Rectal smooth muscle tissue (tissue), 1 donor: ENCODE measurements at regions not wholly inside any gene's neighbourhood (a gene's known extent, or its start where the extent isn't known, plus 50 kb on each side); places are given as distances from the start of the nearest gene placed in this dataset.

Experiments
- H3K27ac ChIP-seq: one replicate; pipeline ENCODE4 v1.7.0; 2013; ENCODE audit warnings: low read depth, low read length, inconsistent platforms
- H3K27me3 ChIP-seq: one replicate; pipeline ENCODE4 v1.7.0; 2013; ENCODE audit warnings: low read length; ENCODE audit not compliant: control insufficient read depth, insufficient read depth
- H3K36me3 ChIP-seq: one replicate; pipeline ENCODE4 v1.7.0; 2013; ENCODE audit warnings: low read length; ENCODE audit not compliant: control insufficient read depth, insufficient read depth
- H3K4me1 ChIP-seq: one replicate; pipeline ENCODE4 v1.7.0; 2013; ENCODE audit warnings: low read length; ENCODE audit not compliant: control insufficient read depth, insufficient read depth
- H3K4me3 ChIP-seq: one replicate; pipeline ENCODE4 v1.7.0; 2013; ENCODE audit warnings: low read length
- H3K9ac ChIP-seq: one replicate; pipeline ENCODE4 v1.7.0; 2013; ENCODE audit warnings: low read length

DNA sequence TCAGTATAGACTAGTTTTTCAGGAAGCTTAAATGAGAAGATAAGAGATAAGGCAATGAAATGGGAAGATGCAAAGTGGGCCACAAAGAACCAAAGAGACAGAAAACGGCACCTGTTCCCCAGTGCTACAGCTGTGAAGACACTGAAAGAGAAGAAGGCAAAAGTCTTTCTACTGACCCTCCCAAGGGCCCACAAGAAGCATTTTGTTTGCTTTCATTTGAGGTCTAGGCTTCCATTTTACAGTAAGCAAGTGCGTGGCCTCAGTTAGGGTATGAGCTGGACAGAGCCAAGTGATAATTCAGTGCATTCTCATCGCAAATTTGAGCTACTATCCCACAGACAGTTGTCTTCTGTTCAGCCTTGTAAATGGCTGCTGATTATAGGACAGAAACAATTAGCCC, 53.4 kb upstream of the STK17B start:
- no peaks in the 10 kb centered on the region for H3K4me1 ChIP-seq
- no peaks in the 10 kb centered on the region for H3K27me3 ChIP-seq
- H3K4me3 ChIP-seq, result no peak overlapping the region
- H3K36me3 ChIP-seq, result no peaks in the 10 kb centered on the region
- no peak overlapping the region for H3K9ac ChIP-seq
- H3K27ac ChIP-seq, result no peak overlapping the region

GRCh38 chr2:196225213-196225612, 53.8 kb upstream of the STK17B start:
- H3K27me3 ChIP-seq, result no peaks in the 10 kb centered on the region
- no peak overlapping the region for H3K4me3 ChIP-seq
- H3K27ac ChIP-seq, result no peak overlapping the region
- no peaks in the 10 kb centered on the region for H3K4me1 ChIP-seq
- no peaks in the 10 kb centered on the region for H3K36me3 ChIP-seq
- no peak overlapping the region for H3K9ac ChIP-seq

- Histone ChIP-seq H3K9ac (no peak overlapping the region), H3K27ac (no peak overlapping the region), H3K4me1 (no peaks in the 10 kb centered on the region), H3K4me3 (no peak overlapping the region), H3K36me3 (no peaks in the 10 kb centered on the region), H3K27me3 (no peaks in the 10 kb centered on the region)
Measured at GRCh38 chr2:196226058-196226706, 54.8 kb upstream of the STK17B start.

GRCh38 chr2:196226707-196227065, 55.3 kb upstream of the STK17B start:
- Histone ChIP-seq H3K27me3 (no peaks in the 10 kb centered on the region), H3K4me1 (no peaks in the 10 kb centered on the region), H3K27ac (no peak overlapping the region), H3K4me3 (no peak overlapping the region), H3K9ac (no peak overlapping the region), H3K36me3 (no peaks in the 10 kb centered on the region)

DNA sequence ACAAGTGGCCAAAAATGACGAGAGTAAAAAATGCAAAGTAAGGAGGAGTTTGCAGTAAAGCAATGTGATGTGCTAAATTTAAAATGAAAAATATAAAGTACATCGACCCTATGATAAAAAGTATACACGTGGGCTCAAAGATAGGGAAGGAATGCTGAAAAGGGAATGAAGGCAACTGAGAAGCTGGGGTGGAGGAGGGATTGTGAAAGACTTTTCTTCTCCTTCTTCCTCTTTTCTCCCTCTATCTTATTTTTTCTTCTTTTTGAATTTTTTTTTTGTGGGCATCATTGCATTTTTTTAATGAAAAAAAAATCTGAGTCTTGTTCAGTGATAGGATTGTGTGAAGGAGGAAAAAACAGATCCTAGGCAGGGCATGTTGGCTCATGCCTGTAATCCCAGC, 57.6 kb upstream of the STK17B start:
- no peak overlapping the region for H3K27ac ChIP-seq
- no peak overlapping the region for H3K9ac ChIP-seq
- no peak overlapping the region for H3K4me3 ChIP-seq
- peaks cover 3% of the 10 kb centered on the region for H3K4me1 ChIP-seq
- H3K36me3 ChIP-seq, result no peaks in the 10 kb centered on the region
- no peaks in the 10 kb centered on the region for H3K27me3 ChIP-seq

GRCh38 chr2:196230061-196230854, 58.9 kb upstream of the STK17B start:
- no peak overlapping the region for H3K9ac ChIP-seq
- H3K4me1 ChIP-seq, result peaks cover 3% of the 10 kb centered on the region
- H3K27ac ChIP-seq, result no peak overlapping the region
- H3K27me3 ChIP-seq, result no peaks in the 10 kb centered on the region
- H3K4me3 ChIP-seq, result no peak overlapping the region
- H3K36me3 ChIP-seq, result no peaks in the 10 kb centered on the region

- H3K27me3 ChIP-seq, result no peaks in the 10 kb centered on the region
- H3K27ac ChIP-seq, result peak overlapping the region; percentile 17
- H3K4me1 ChIP-seq, result peaks cover 3% of the 10 kb centered on the region
- H3K36me3 ChIP-seq, result no peaks in the 10 kb centered on the region
- H3K4me3 ChIP-seq, result no peak overlapping the region
- H3K9ac ChIP-seq, result no peak overlapping the region
Measured at GRCh38 chr2:196233021-196233804, 61.8 kb upstream of the STK17B start.

DNA sequence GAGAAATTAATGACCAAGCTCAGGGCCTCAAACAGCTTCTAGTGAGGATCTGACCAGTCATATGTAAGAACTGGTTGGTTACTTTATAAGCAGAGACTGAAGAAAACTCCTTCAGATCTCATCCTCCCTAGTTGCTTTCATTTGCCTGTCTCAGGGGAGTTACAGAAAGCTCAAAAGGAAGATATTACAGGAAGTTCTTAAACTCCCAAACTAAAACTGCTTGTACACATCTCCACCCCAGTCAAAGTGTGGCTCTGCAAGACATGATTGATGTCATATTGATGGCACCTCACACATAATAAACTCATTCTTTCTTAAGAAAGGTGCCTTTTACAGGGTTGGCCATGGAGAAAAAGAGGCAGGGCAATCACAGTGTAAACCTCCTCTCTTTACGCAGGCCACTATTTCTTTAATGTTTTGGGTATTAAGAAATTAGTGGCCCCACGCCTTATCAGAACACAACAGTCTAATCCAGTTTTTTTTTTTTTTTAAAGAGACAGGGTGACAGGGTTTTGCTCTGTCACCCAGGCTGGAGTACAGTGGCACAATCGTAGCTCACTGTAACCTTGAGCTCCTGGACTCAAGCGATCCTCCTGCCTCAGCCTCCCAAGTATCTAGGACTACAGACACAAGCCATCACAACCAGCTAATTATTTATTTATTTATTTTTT, 62.6 kb upstream of the STK17B start:
- no peaks in the 10 kb centered on the region for H3K27me3 ChIP-seq
- peak overlapping the region; percentile 17 for H3K27ac ChIP-seq
- no peak overlapping the region for H3K4me3 ChIP-seq
- H3K4me1 ChIP-seq, result peaks cover 3% of the 10 kb centered on the region
- no peaks in the 10 kb centered on the region for H3K36me3 ChIP-seq
- H3K9ac ChIP-seq, result no peak overlapping the region

- no peaks in the 10 kb centered on the region for H3K36me3 ChIP-seq
- H3K4me1 ChIP-seq, result peaks cover 3% of the 10 kb centered on the region
- no peak overlapping the region for H3K9ac ChIP-seq
- H3K27ac ChIP-seq, result no peak overlapping the region
- H3K27me3 ChIP-seq, result no peaks in the 10 kb centered on the region
- no peak overlapping the region for H3K4me3 ChIP-seq
Measured at GRCh38 chr2:196234672-196235071, 63.3 kb upstream of the STK17B start.

DNA sequence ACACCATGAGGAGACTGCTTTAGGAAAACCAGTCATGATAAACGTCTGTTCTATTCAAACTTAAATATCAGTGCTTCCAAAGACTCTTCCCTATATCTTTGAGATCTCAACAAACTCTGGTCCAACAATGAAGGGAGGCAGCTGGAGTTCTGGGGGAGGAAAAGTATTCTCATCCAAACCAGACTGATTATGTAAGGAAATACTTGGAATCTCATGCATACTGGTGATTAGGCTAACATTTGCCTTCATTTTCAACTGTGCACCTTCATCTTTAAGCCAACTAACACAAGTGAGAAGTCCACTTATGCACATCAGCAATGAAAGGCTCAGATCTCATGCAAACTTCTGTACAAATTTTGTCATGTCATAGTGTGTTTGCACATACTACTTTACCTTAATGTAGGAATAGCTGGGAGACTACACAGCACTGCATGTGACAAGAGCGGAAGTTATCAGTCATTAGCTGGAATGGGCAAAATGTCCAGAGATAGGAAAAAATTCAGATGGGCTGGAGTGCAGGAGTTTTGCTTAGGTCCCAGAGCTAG, 67.5 kb upstream of the STK17B start:
- Histone ChIP-seq H3K27me3 (no peaks in the 10 kb centered on the region), H3K27ac (no peak overlapping the region), H3K4me1 (no peaks in the 10 kb centered on the region), H3K4me3 (no peak overlapping the region), H3K9ac (no peak overlapping the region), H3K36me3 (no peaks in the 10 kb centered on the region)

DNA sequence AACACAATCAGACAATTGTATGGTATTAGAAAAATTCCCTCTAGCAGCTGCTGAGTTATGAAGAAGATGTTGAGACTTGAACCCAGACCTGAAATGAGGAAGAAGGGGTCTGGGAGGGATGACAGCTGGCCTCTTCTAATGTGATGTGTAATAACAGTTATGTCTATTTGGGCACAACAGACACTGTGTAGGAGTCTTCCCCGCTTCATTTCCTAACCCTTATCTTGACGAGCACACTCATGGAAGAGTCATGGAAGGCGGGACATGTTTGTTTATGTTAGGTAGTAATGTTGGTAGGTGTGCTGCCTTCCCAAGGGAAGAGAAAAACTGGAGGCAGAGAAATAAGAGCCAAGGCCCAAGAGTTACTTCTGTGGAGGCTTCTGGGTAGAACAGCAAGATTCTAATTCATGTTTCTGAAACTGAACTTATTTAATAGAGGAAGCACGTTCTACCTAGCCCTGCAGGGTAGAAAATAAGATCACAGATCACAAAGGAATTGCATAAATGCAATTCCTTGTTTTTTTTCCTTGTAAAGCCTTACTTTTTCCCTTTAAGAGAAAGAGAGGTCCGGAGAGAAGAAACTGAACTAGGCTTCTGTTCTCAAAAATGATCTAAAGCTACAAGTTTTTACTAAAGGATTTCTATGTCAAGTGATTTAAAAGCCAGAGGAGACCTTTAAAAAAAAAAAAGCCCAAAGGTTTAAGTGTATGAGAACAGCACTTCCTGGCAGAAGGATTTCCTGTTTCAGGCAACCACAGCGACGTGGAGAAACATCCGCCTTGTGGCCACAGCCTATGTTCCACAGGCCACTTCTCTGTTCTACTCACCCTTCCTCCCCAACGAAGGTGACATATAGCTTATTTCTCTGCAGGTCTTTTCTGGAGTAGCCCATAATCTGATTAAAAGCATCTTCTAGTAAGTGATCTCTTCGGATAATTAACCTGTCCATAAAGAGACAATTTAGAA, 68.5 kb upstream of the STK17B start:
- Histone ChIP-seq H3K4me3 (no peak overlapping the region), H3K36me3 (no peaks in the 10 kb centered on the region), H3K9ac (no peak overlapping the region), H3K4me1 (no peaks in the 10 kb centered on the region), H3K27ac (no peak overlapping the region), H3K27me3 (no peaks in the 10 kb centered on the region)
